Stomach (tissue), 4 donors: ENCODE measurements at regions not wholly inside any gene's neighbourhood (a gene's known extent, or its start where the extent isn't known, plus 50 kb on each side); places are given as distances from the start of the nearest gene placed in this dataset.

Experiments
- POLR2A ChIP-seq, 4 donors: fragments of 450-650 bp; IDR thresholded peaks; one replicate each; pipeline ENCODE4 v1.6.1; 2016; ENCODE audit warnings: antibody characterized with exemption in 4 of 4, control low read depth in 2 of 4, mild to moderate bottlenecking in 1 of 4, moderate library complexity in 1 of 4
- POLR2AphosphoS5 ChIP-seq, 3 donors: sonication (generic); formaldehyde crosslinking; IDR thresholded peaks; one replicate each; pipeline ENCODE4 v1.6.1; 2016; ENCODE audit warnings: antibody characterized with exemption in 3 of 3
- TF ChIP-seq, protein P1 (sequence below), 7 experiments: fragments of 450-650 bp in 4 of 7; fragments of 200-600 bp in 3 of 7; sonication (generic) in 3 of 7; IDR thresholded peaks; one replicate each; pipeline ENCODE4 v1.5.1; 2016 to 2019; ENCODE audit warnings: antibody characterized with exemption in 7 of 7, control low read depth in 2 of 7, mild to moderate bottlenecking in 1 of 7

DNA sequence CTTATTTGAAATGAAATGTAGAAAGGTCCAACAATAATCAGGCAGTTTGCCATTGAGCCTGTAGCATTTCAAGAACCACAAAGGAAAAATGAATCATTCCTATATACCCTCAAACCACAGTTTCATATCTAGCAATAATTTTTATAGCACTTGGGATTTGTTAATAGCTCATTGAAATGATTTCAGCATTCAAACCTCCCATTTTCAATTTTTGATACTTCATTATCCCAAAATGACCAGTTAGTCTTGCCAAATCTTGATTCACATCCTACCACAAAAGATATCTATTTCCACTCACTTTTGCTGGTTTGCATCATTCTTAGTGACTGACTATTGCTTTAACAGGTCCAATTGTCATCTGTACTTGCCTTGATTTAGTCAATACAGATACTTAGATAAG lies 790.1 kb downstream of the TLE1 start:
- TF ChIP-seq, protein P1, sequence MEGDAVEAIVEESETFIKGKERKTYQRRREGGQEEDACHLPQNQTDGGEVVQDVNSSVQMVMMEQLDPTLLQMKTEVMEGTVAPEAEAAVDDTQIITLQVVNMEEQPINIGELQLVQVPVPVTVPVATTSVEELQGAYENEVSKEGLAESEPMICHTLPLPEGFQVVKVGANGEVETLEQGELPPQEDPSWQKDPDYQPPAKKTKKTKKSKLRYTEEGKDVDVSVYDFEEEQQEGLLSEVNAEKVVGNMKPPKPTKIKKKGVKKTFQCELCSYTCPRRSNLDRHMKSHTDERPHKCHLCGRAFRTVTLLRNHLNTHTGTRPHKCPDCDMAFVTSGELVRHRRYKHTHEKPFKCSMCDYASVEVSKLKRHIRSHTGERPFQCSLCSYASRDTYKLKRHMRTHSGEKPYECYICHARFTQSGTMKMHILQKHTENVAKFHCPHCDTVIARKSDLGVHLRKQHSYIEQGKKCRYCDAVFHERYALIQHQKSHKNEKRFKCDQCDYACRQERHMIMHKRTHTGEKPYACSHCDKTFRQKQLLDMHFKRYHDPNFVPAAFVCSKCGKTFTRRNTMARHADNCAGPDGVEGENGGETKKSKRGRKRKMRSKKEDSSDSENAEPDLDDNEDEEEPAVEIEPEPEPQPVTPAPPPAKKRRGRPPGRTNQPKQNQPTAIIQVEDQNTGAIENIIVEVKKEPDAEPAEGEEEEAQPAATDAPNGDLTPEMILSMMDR (IDR thresholded peaks at IDR 0.05): no peak
- no peak for TF ChIP-seq POLR2A (IDR thresholded peaks at IDR 0.05)
- no peak for TF ChIP-seq POLR2AphosphoS5 (IDR thresholded peaks at IDR 0.05)
